ENCODE measurements at regions not wholly inside any gene's neighbourhood (a gene's known extent, or its start where the extent isn't known, plus 50 kb on each side); places are given as distances from the start of the nearest gene placed in this dataset.

- no peak for TF ChIP-seq CTCF (IDR thresholded peaks at IDR 0.05)
- POLR2A ChIA-PET, result no interaction called here
- Mint-ChIP-seq H3K27ac (no peak overlapping the region), H3K36me3 (ENCODE audit: low read depth) (no peaks in the 10 kb centered on the region), H3K27me3 (no peaks in the 10 kb centered on the region), H3K9me3 (no peaks in the 10 kb centered on the region), H3K4me1 (no peaks in the 10 kb centered on the region), H3K4me3 (no peak overlapping the region)
- ATAC-seq (ENCODE audit: low read depth) (no peak), DNase-seq (no peak)
- intact Hi-C loops (cut with micrococcal nuclease), result no loop called here
- CTCF ChIA-PET, result no interaction called here
Measured at GRCh38 chr3:190762801-190763200, 99.7 kb downstream of the GMNC start.

GRCh38 chr3:190747571-190747970 is 114.9 kb downstream of the GMNC start:
- ATAC-seq (ENCODE audit: low read depth) (no peak), DNase-seq (no peak)
- no peaks in the 10 kb centered on the region for H3K9me3 Mint-ChIP-seq
- H3K27me3 Mint-ChIP-seq, result no peaks in the 10 kb centered on the region
- ChIA-PET CTCF (no interaction called here), POLR2A (no interaction called here)
- TF ChIP-seq CTCF (IDR thresholded peaks at IDR 0.05), result no peak
- H3K4me3 Mint-ChIP-seq, result no peak overlapping the region
- intact Hi-C loops (cut with micrococcal nuclease), result no loop called here
- no peak overlapping the region for H3K27ac Mint-ChIP-seq
- H3K36me3 Mint-ChIP-seq (ENCODE audit: low read depth), result no peaks in the 10 kb centered on the region
- H3K4me1 Mint-ChIP-seq, result no peaks in the 10 kb centered on the region

- CTCF ChIA-PET, result interaction anchor here (0.8 kb wide), 1 partner anchor 12 kb away, joined by 3 read pairs; no protein-coding TSS in a partner anchor
Measured at GRCh38 chr3:190746986-190747385, 115.5 kb downstream of the GMNC start.

GRCh38 chr3:190746531-190746930 is 116.0 kb downstream of the GMNC start:
- Mint-ChIP-seq H3K4me1 (no peaks in the 10 kb centered on the region), H3K9me3 (no peaks in the 10 kb centered on the region), H3K27me3 (no peaks in the 10 kb centered on the region), H3K4me3 (no peak overlapping the region), H3K36me3 (ENCODE audit: low read depth) (no peaks in the 10 kb centered on the region), H3K27ac (no peak overlapping the region)
- no peak for TF ChIP-seq CTCF (IDR thresholded peaks at IDR 0.05)
- POLR2A ChIA-PET, result no interaction called here
- ATAC-seq (ENCODE audit: low read depth), result no peak
- intact Hi-C loops (cut with micrococcal nuclease), result no loop called here
- CTCF ChIA-PET, result interaction anchor here (0.8 kb wide), 1 partner anchor 12 kb away, joined by 3 read pairs; no protein-coding TSS in a partner anchor
- DNase-seq, result no peak

More at GRCh38 chr3:190746986-190747385, 115.5 kb downstream of the GMNC start:
- DNase-seq (no peak), ATAC-seq (ENCODE audit: low read depth) (no peak)
- no peaks in the 10 kb centered on the region for H3K27me3 Mint-ChIP-seq
- H3K36me3 Mint-ChIP-seq (ENCODE audit: low read depth), result no peaks in the 10 kb centered on the region
- H3K9me3 Mint-ChIP-seq, result no peaks in the 10 kb centered on the region
- intact Hi-C loops (cut with micrococcal nuclease), result no loop called here
- no peak for TF ChIP-seq CTCF (IDR thresholded peaks at IDR 0.05)
- H3K27ac Mint-ChIP-seq, result no peak overlapping the region
- POLR2A ChIA-PET, result no interaction called here
- H3K4me3 Mint-ChIP-seq, result no peak overlapping the region
- H3K4me1 Mint-ChIP-seq, result no peaks in the 10 kb centered on the region

GRCh38 chr3:190741788-190742187 is 120.7 kb downstream of the GMNC start:
- DNase-seq (no peak), ATAC-seq (ENCODE audit: low read depth) (no peak)
- no peaks in the 10 kb centered on the region for H3K4me1 Mint-ChIP-seq
- CTCF ChIA-PET, result no interaction called here
- H3K27me3 Mint-ChIP-seq, result no peaks in the 10 kb centered on the region
- H3K36me3 Mint-ChIP-seq (ENCODE audit: low read depth), result no peaks in the 10 kb centered on the region
- intact Hi-C loops (cut with micrococcal nuclease), result no loop called here
- H3K4me3 Mint-ChIP-seq, result no peak overlapping the region
- no peaks in the 10 kb centered on the region for H3K9me3 Mint-ChIP-seq
- POLR2A ChIA-PET, result no interaction called here
- TF ChIP-seq CTCF (IDR thresholded peaks at IDR 0.05), result no peak
- no peak overlapping the region for H3K27ac Mint-ChIP-seq
